ENCODE measurements at regions not wholly inside any gene's neighbourhood (a gene's known extent, or its start where the extent isn't known, plus 50 kb on each side); places are given as distances from the start of the nearest gene placed in this dataset.
"Not testable (repeated sequence)": the region's sequence is repeated elsewhere in the genome, so short reads cannot be mapped to it uniquely, and the experiment has no call there.

- no peak for DNase-seq
These were observed 316.9 kb upstream of the LRRTM4 start for GRCh38 chr2:77839102-77839501.

- no peak for DNase-seq
These were observed 339.9 kb upstream of the LRRTM4 start for GRCh38 chr2:77862120-77862519.

- no peak for DNase-seq
These were observed 342.2 kb upstream of the LRRTM4 start for GRCh38 chr2:77864426-77864825.

GRCh38 chr2:77866661-77867060 is 344.5 kb upstream of the LRRTM4 start:
- DNase-seq = no peak

- DNase-seq = no peak
These were observed 345.0 kb upstream of the LRRTM4 start for GRCh38 chr2:77867146-77867545.

- DNase-seq = no peak
These were observed 351.3 kb upstream of the LRRTM4 start for GRCh38 chr2:77873506-77873905.

- DNase-seq = not testable (repeated sequence)
These were observed 378.0 kb upstream of the LRRTM4 start for GRCh38 chr2:77900211-77900610.

GRCh38 chr2:77910136-77910535 is 388.0 kb upstream of the LRRTM4 start:
- no peak for DNase-seq

GRCh38 chr2:77920838-77921366 is 398.7 kb upstream of the LRRTM4 start:
- no peak for DNase-seq

- no peak for DNase-seq
These were observed 400.4 kb upstream of the LRRTM4 start for GRCh38 chr2:77922567-77922966.

GRCh38 chr2:77937366-77937765 is 415.2 kb upstream of the LRRTM4 start:
- DNase-seq = no peak

- no peak for DNase-seq
These were observed 416.3 kb upstream of the LRRTM4 start for GRCh38 chr2:77938462-77938861.

GRCh38 chr2:77939370-77939769 is 417.2 kb upstream of the LRRTM4 start:
- DNase-seq = no peak

GRCh38 chr2:77939801-77940200 is 417.6 kb upstream of the LRRTM4 start:
- DNase-seq = no peak

GRCh38 chr2:77954931-77955330 is 432.8 kb upstream of the LRRTM4 start:
- no peak for DNase-seq

GRCh38 chr2:77962943-77963342 is 440.8 kb upstream of the LRRTM4 start:
- no peak for DNase-seq

GRCh38 chr2:77977471-77978063 is 455.4 kb upstream of the LRRTM4 start:
- DNase-seq = peak; percentile 2

GRCh38 chr2:77995161-77995560 is 473.0 kb upstream of the LRRTM4 start:
- DNase-seq = no peak

GRCh38 chr2:77999376-77999775 is 477.2 kb upstream of the LRRTM4 start:
- DNase-seq = no peak

- no peak for DNase-seq
These were observed 487.1 kb upstream of the LRRTM4 start for GRCh38 chr2:78009289-78009688.

GRCh38 chr2:78011251-78011650 is 489.1 kb upstream of the LRRTM4 start:
- no peak for DNase-seq

GRCh38 chr2:78020491-78020890 is 498.3 kb upstream of the LRRTM4 start:
- DNase-seq = no peak

GRCh38 chr2:78023356-78023755 is 501.2 kb upstream of the LRRTM4 start:
- DNase-seq = no peak

GRCh38 chr2:78024996-78025395 is 502.8 kb upstream of the LRRTM4 start:
- DNase-seq = no peak

- DNase-seq = no peak
These were observed 507.3 kb upstream of the LRRTM4 start for GRCh38 chr2:78029392-78029995.

Data from NCI-H748 treated with DMSO at 0.1 percent for 48 hours (cell line).